Heart right ventricle (tissue), 16 donors: ENCODE measurements at regions not wholly inside any gene's neighbourhood (a gene's known extent, or its start where the extent isn't known, plus 50 kb on each side); places are given as distances from the start of the nearest gene placed in this dataset.

Experiments used
- ATAC-seq, 8 donors: fragments of 200-7000 bp; cut with Tn5 transposase; one replicate each; pipeline ENCODE4 v1.9.1; 2020; ENCODE audit warnings: mild to moderate bottlenecking in 8 of 8, moderate library complexity in 8 of 8, moderate number of reproducible peaks in 1 of 8
- DNase-seq, 2 donors: peaks; one replicate each; pipeline ENCODE4 v3.0.0-alpha.2; 2020
- H3K27ac ChIP-seq, 10 donors: fragments of 200-600 bp; sonication (generic) in 2 of 10; one replicate each; pipeline versions ENCODE4 v1.5.0 to v1.8.0; 2020 to 2022; ENCODE audit warnings: mild to moderate bottlenecking in 3 of 10
- H3K27me3 ChIP-seq, 7 donors: fragments of 200-600 bp; one replicate each; pipeline ENCODE4 v1.8.0; 2021 to 2022; ENCODE audit warnings: mild to moderate bottlenecking in 2 of 7
- H3K36me3 ChIP-seq, 9 donors: fragments of 200-600 bp; sonication (generic) in 1 of 9; one replicate each; pipeline versions ENCODE4 v1.5.0 to v1.8.0; 2020 to 2022; ENCODE audit warnings: mild to moderate bottlenecking in 2 of 9
- H3K4me1 ChIP-seq, 9 donors: fragments of 200-600 bp; sonication (generic) in 1 of 9; one replicate each; pipeline versions ENCODE4 v1.5.0 to v1.8.0; 2020 to 2022; ENCODE audit warnings: mild to moderate bottlenecking in 4 of 9
- H3K4me3 ChIP-seq, 10 donors: fragments of 200-600 bp; sonication (generic) in 2 of 10; one replicate each; pipeline versions ENCODE4 v1.5.0 to v1.8.0; 2020 to 2022; ENCODE audit warnings: mild to moderate bottlenecking in 7 of 10, moderate library complexity in 2 of 10
- H3K9me3 ChIP-seq, 11 donors: fragments of 200-600 bp in 10 of 11; sonication (generic) in 2 of 11; one replicate each; pipeline versions ENCODE4 v1.5.0 to v1.8.0; 2013 to 2022; ENCODE audit warnings: mild to moderate bottlenecking in 2 of 11, control low read depth in 1 of 11, moderate library complexity in 1 of 11
- CTCF ChIP-seq, 9 donors: fragments of 200-600 bp; sonication (generic) in 2 of 9; IDR thresholded peaks; one replicate each; pipeline versions ENCODE4 v1.5.0 to v1.8.0; 2021 to 2022; ENCODE audit warnings: antibody characterized with exemption in 9 of 9, mild to moderate bottlenecking in 5 of 9, moderate library complexity in 1 of 9
- WGBS, 2 donors: extraction: QIAGEN DNeasy Blood & Tissue Kit; methylation state at CpG; one replicate each; pipeline ENCODE4 v1.1.7; 2013; ENCODE audit warnings: inconsistent platforms in 1 of 2; 5-methylcytosine and 5-hydroxymethylcytosine counted together
- intact Hi-C, 10 donors: fragments of 100-400 bp; cut with DNase I; formaldehyde crosslinking; loops; one replicate each; pipeline versions ENCODE4 v1.11.1 to v1.14.2; 2022
- donor health status: Arrhythmogenic right ventricular cardiomyopathy.
- donor health status: ischemic (EF 13 %, LVEDD 7.1; RV severe dilation, severe dysfunction).
- donor health status: healthy with polysubstance abuse.
- donor health status: DM: no; HTN: yes; CAD: no.
- donor health status: DM: no; HTN: no; CAD: no.
- donor health status: ischemic (EF 25% LVEDD 6.9; RV normal size, moderate dysfunction).
- donor health status: ischemic (EF 25% LVEDD 5.7; RV mildly dilated, moderate dysfunction).
- donor health status: healthy.
- donor health status: DM: yes; HTN: yes; CAD: no.
- donor health status: Ischemic cardiomyopathy.
- donor health status: ischemic (EF 35%, LVEDD 5.7; RV mildly dilated, moderate dysfunction).
- donor health status: nonischemic (EF 11% LVEDD 7.7; RV severe dilation, severe dysfunction).
- donor health status: DM: yes; HTN: yes; CAD: no.
- donor health status: PGD.
- donor health status: ischemic (EF 29% LVEDD 5.4; RV normal size, mild dysfunction).
- donor health status: nonischemic (EF 23%, LVEDD 6.1; RV moderate dilation, normal function).

GRCh38 chr1:37108596-37109188 lies 74.4 kb upstream of the GRIK3 start:
- Histone ChIP-seq H3K4me1 (no peaks in the 10 kb centered on the region), H3K4me3 (no peak overlapping the region), H3K27ac (no peak overlapping the region), H3K9me3 (peaks cover 0 to 3% (median 0%) of the 10 kb centered on the region in 11 donors), H3K27me3 (peaks cover 0 to 15% (median 0%) of the 10 kb centered on the region in 7 donors), H3K36me3 (no peaks in the 10 kb centered on the region)
- WGBS, 2 donors: 55 to 65% methylated on average over 9 of the region's 9 CpGs
- no peak for TF ChIP-seq CTCF (IDR thresholded peaks at IDR 0.05)
- ATAC-seq (peak in 1 of 8 donors; percentile 47), DNase-seq (no peak)
- intact Hi-C loops: no loop called here

DNA sequence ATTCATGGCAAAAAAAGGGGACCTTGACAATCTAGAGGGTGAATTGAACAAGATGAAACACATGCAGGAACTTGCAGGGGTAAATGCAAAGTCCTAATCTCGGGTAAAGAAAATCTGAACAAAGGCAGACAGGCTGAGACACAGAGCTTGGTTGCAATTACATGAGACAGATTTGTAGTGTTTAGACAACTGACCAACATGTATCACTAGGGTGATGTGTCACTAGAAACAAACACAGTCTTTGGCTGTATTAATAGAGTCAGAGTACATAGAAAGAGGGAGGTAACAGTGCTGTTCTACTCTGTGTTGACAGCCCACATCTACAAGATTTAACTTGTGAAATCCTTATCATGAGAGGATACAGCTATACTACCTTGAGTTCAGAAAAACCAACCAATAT lies 78.1 kb upstream of the GRIK3 start:
- Histone ChIP-seq H3K27me3 (peaks cover 0 to 26% (median 5%) of the 10 kb centered on the region in 7 donors), H3K9me3 (no peaks in the 10 kb centered on the region), H3K36me3 (no peaks in the 10 kb centered on the region), H3K4me1 (no peaks in the 10 kb centered on the region), H3K4me3 (no peak overlapping the region), H3K27ac (no peak overlapping the region)
- TF ChIP-seq CTCF (IDR thresholded peaks at IDR 0.05): no peak
- intact Hi-C loops: no loop called here
- no peak for DNase-seq
- no peak for ATAC-seq
- 31 to 37% methylated on average over 1 of the region's 1 CpG for WGBS, 2 donors

DNA sequence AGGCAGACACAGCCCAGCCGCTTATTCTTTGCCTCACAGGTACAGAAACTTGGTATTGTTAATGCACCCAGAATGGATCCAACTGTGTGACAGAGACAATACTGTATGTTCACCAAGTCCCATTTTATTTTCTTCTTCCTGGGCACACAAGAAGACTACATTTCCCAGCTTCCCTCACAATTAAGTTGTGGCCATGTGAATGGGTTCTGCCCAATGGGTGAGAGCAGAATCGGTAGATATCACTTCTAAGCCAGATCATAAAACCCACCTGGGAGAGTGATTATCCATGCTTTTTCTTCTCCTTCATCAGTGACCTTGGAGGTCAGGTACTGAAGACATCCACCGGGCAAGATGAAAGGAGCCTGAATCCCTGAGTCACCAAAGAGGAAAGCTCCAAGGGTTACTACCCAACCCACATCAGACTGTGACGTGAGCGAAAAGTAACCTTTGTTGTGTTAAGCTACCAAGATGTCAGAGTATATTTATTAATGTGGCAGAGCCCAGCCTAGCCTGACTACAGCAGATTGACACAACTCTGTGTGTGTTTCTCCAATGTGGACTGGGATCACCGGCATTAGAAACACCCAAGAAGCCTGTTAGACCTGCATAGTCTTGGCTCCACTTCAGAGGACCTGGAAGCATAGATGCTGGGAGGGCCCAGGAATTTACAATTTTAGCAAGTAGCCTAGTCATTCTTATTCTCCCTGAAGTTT lies 79.1 kb upstream of the GRIK3 start:
- Histone ChIP-seq H3K27ac (no peak overlapping the region), H3K4me1 (no peaks in the 10 kb centered on the region), H3K36me3 (no peaks in the 10 kb centered on the region), H3K9me3 (no peaks in the 10 kb centered on the region), H3K4me3 (no peak overlapping the region), H3K27me3 (peaks cover 0 to 31% (median 5%) of the 10 kb centered on the region in 7 donors)
- intact Hi-C loops: no loop called here
- TF ChIP-seq CTCF (IDR thresholded peaks at IDR 0.05): no peak
- WGBS, 2 donors: 86 to 87% methylated on average over 6 of the region's 6 CpGs
- no peak for DNase-seq
- no peak for ATAC-seq

- H3K4me1 ChIP-seq: no peaks in the 10 kb centered on the region
- WGBS, 2 donors: 29 to 52% methylated on average over 1 of the region's 1 CpG
- no peak for DNase-seq
- no peak overlapping the region for H3K4me3 ChIP-seq
- no peaks in the 10 kb centered on the region for H3K36me3 ChIP-seq
- H3K9me3 ChIP-seq: peaks cover 0 to 13% (median 0%) of the 10 kb centered on the region in 11 donors
- H3K27ac ChIP-seq: no peak overlapping the region
- no peak for ATAC-seq
- intact Hi-C loops: no loop called here
- H3K27me3 ChIP-seq: peaks cover 0 to 36% (median 7%) of the 10 kb centered on the region in 7 donors
- no peak for TF ChIP-seq CTCF (IDR thresholded peaks at IDR 0.05)
These were observed 84.5 kb upstream of the GRIK3 start for GRCh38 chr1:37118790-37119189.
